SU-DHL-6 (cell line): ENCODE measurements at regions not wholly inside any gene's neighbourhood (a gene's known extent, or its start where the extent isn't known, plus 50 kb on each side); places are given as distances from the start of the nearest gene placed in this dataset.

Experiments used
- H2AFZ ChIP-seq: fragments of 200-600 bp; sonication (generic); 2 replicates; pipeline ENCODE4 v1.6.1; 2014; ENCODE audit warnings: low read depth, mild to moderate bottlenecking, moderate library complexity, mixed read lengths, antibody characterized with exemption, low read length; ENCODE audit not compliant: severe bottlenecking
- H3F3A ChIP-seq: fragments of 200-600 bp; shearing (Covaris generic); 2 replicates; pipeline ENCODE4 v1.6.0; 2016; ENCODE audit warnings: antibody characterized with exemption, mild to moderate bottlenecking; ENCODE audit not compliant: insufficient read depth
- H3K27ac ChIP-seq: fragments of 200-600 bp; sonication (generic); 2 replicates; pipeline ENCODE4 v1.5.1; 2016; ENCODE audit warnings: low read depth, mild to moderate bottlenecking, low read length, moderate library complexity, mixed read lengths
- H3K27me3 ChIP-seq: fragments of 200-600 bp; sonication (generic), shearing (Covaris generic); 2 replicates; pipeline ENCODE4 v1.6.0; 2014; ENCODE audit warnings: mild to moderate bottlenecking, low read length
- H3K36me3 ChIP-seq: fragments of 200-600 bp; sonication (generic); 2 replicates; pipeline ENCODE4 v1.6.1; 2014; ENCODE audit warnings: mild to moderate bottlenecking, low read length, mixed read lengths
- H3K4me2 ChIP-seq: fragments of 300-600, 200-600 bp; shearing (Covaris generic), sonication (generic); 2 replicates; pipeline ENCODE4 v1.6.0; 2014; ENCODE audit warnings: low read length, low read depth, mild to moderate bottlenecking; ENCODE audit not compliant: poor library complexity, severe bottlenecking
- H3K4me3 ChIP-seq: fragments of 200-600 bp; sonication (generic); 2 replicates; pipeline ENCODE4 v1.5.1; 2014; ENCODE audit warnings: antibody characterized with exemption, low read length, mild to moderate bottlenecking, mixed read lengths; ENCODE audit not compliant: insufficient read depth, poor library complexity, severe bottlenecking
- H3K79me2 ChIP-seq: fragments of 200-600 bp; sonication (generic); 2 replicates; pipeline ENCODE4 v1.6.1; 2014; ENCODE audit warnings: mild to moderate bottlenecking, low read length, moderate library complexity; ENCODE audit not compliant: insufficient read depth
- H3K9ac ChIP-seq: fragments of 200-600 bp; sonication (generic); 2 replicates; pipeline ENCODE4 v1.7.0; 2014; ENCODE audit warnings: mild to moderate bottlenecking, low read length
- H3K9me2 ChIP-seq: fragments of 200-600 bp; sonication (generic); replicated peaks from 2 replicates; pipeline ENCODE4 v1.6.1; 2014; ENCODE audit warnings: low read length; ENCODE audit not compliant: insufficient read depth
- H3K9me3 ChIP-seq: fragments of 200-600 bp; sonication (generic); 2 replicates; pipeline ENCODE4 v1.6.1; 2014; ENCODE audit warnings: low read length, mixed read lengths; ENCODE audit not compliant: insufficient read depth
- H4K20me1 ChIP-seq: fragments of 200-600 bp; sonication (generic); 2 replicates; pipeline ENCODE4 v1.6.1; 2014; ENCODE audit warnings: low read depth, mild to moderate bottlenecking, antibody characterized with exemption, low read length, moderate library complexity, mixed read lengths
- CTCF ChIP-seq: fragments of 200-600 bp; sonication (generic); IDR thresholded peaks from one replicate; pipeline ENCODE4 v1.5.1; 2017; ENCODE audit warnings: antibody characterized with exemption, mild to moderate bottlenecking, low read length, moderate library complexity; ENCODE audit not compliant: insufficient read depth, poor library complexity, severe bottlenecking
- EZH2phosphoT487 ChIP-seq: fragments of 200-600 bp; sonication (generic), shearing (Covaris generic); conservative IDR thresholded peaks from 2 replicates; pipeline ENCODE4 v1.6.1; 2018; ENCODE audit warnings: mild to moderate bottlenecking, antibody characterized with exemption, low read length, moderate library complexity, mixed read lengths

- no peak for TF ChIP-seq EZH2phosphoT487
- no peak for TF ChIP-seq CTCF
- no peak overlapping the region for H3K27ac ChIP-seq
- no peaks in the 10 kb centered on the region for H3K9me3 ChIP-seq
- no peak overlapping the region for H3K9ac ChIP-seq
- no peaks in the 10 kb centered on the region for H3K36me3 ChIP-seq
- no peak overlapping the region for H3K4me2 ChIP-seq
- no peak overlapping the region for H3K4me3 ChIP-seq
- H3F3A ChIP-seq = no peaks in the 10 kb centered on the region
- H3K79me2 ChIP-seq = no peaks in the 10 kb centered on the region
- H3K27me3 ChIP-seq = no peaks in the 10 kb centered on the region
- no peaks in the 10 kb centered on the region for H3K9me2 ChIP-seq
- no peak overlapping the region for H2AFZ ChIP-seq
- no peaks in the 10 kb centered on the region for H4K20me1 ChIP-seq
Measured at GRCh38 chr5:30607301-30607894, 586.1 kb upstream of the CDH6 start.

GRCh38 chr5:30605693-30606268, 587.7 kb upstream of the CDH6 start:
- Histone ChIP-seq H3K9me2 (no peaks in the 10 kb centered on the region), H3K36me3 (no peaks in the 10 kb centered on the region), H4K20me1 (no peaks in the 10 kb centered on the region), H3K27ac (no peak overlapping the region), H3K9ac (no peak overlapping the region), H3F3A (no peaks in the 10 kb centered on the region), H3K4me2 (no peak overlapping the region), H3K9me3 (no peaks in the 10 kb centered on the region), H2AFZ (no peak overlapping the region), H3K79me2 (no peaks in the 10 kb centered on the region), H3K4me3 (no peak overlapping the region), H3K27me3 (no peaks in the 10 kb centered on the region)
- no peak for TF ChIP-seq CTCF
- TF ChIP-seq EZH2phosphoT487 = no peak

GRCh38 chr5:30604648-30605262, 588.7 kb upstream of the CDH6 start:
- no peak for TF ChIP-seq CTCF
- no peak for TF ChIP-seq EZH2phosphoT487
- Histone ChIP-seq H3K36me3 (no peaks in the 10 kb centered on the region), H4K20me1 (no peaks in the 10 kb centered on the region), H3K9ac (no peak overlapping the region), H3K9me3 (no peaks in the 10 kb centered on the region), H3K4me3 (no peak overlapping the region), H3K4me2 (no peak overlapping the region), H3K27me3 (no peaks in the 10 kb centered on the region), H3K27ac (no peak overlapping the region), H3F3A (no peaks in the 10 kb centered on the region), H3K9me2 (no peaks in the 10 kb centered on the region), H2AFZ (no peak overlapping the region), H3K79me2 (no peaks in the 10 kb centered on the region)
